GM21619 (cell line): ENCODE measurements at regions not wholly inside any gene's neighbourhood (a gene's known extent, or its start where the extent isn't known, plus 50 kb on each side); places are given as distances from the start of the nearest gene placed in this dataset.

Source experiments
- ATAC-seq: cut with Tn5 transposase; IDR thresholded peaks from one replicate; pipeline ENCODE4 v1.9.1; 2021; ENCODE audit not compliant: unreplicated experiment

DNA sequence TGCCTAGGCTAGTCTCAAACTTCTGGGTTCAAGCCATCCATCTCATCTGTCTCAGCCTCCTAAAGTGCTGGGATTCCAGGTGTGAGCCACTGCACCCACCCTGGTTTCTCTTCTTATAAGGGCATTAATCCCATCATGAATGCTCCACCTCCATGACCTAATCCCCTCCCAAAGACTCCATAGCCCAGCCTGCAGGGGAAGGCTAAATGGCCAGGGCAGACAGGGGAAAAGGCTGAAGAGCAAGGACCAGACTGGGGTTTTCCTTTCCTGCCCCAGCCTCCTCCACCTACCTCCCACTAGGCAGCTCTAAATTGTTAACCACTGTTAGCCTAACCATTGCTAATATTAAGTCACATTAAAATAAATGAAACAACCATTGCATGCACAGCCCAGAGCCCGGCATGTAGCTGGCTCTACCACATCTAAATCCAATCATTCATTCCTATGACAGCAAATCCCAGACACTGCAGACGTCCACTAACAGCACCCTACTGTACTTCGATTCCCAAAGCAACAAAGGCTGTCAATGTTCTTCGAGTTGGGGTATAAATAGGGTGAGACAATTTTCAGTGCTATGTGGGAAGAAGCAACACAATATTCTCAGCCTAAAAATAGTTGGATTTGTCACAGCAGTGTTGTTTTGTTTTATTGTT is 243.2 kb upstream of the ARID1B start:
- no peak for ATAC-seq

- ATAC-seq = no peak
Observed at GRCh38 chr6:156526081-156526480, 251.1 kb upstream of the ARID1B start.

- ATAC-seq = no peak
Observed at GRCh38 chr6:156525541-156525940, 251.6 kb upstream of the ARID1B start.

DNA sequence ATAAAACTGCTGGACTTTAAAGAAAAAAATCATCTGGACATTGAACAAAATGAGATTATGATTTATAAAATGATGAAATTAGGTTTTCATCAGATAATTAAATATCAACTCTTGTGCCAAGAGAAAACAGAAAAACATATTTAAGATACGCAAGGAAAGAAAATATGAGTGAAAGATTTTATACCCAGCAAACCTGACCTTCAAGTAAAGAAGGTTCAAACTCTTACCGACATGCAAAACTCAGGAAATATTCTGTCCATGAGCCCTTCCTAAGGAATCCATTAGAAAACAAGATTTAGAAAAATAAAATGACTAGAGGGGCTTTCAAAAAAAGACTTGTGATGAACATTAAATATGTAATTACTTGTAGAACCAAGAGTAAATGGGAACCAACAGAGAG is 257.2 kb upstream of the ARID1B start:
- ATAC-seq = no peak

- no peak for ATAC-seq
Observed at GRCh38 chr6:156517088-156517487, 260.1 kb upstream of the ARID1B start.

- ATAC-seq = no peak
Observed at GRCh38 chr6:156515242-156515641, 261.9 kb upstream of the ARID1B start.

DNA sequence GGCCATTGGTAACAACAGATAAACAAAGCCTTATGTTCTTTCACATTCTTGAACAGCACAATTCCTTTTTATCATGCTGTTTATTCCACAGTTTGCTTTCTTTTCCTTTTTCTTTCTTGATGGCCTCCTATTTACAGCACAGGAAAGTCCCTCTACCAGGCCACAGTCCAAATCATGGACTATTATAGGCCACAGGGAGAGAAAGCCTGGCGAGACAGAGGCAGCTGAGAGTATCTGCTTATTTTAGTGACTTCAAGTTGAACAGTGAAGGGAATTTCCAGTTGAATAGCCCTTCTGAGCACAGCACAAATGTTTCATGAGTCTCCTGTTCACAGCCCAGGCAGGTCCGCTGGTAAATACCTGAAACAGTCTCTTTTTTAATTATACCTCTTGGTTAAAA is 263.7 kb upstream of the ARID1B start:
- no peak for ATAC-seq

- ATAC-seq = no peak
Observed at GRCh38 chr6:156511570-156511969, 265.6 kb upstream of the ARID1B start.

DNA sequence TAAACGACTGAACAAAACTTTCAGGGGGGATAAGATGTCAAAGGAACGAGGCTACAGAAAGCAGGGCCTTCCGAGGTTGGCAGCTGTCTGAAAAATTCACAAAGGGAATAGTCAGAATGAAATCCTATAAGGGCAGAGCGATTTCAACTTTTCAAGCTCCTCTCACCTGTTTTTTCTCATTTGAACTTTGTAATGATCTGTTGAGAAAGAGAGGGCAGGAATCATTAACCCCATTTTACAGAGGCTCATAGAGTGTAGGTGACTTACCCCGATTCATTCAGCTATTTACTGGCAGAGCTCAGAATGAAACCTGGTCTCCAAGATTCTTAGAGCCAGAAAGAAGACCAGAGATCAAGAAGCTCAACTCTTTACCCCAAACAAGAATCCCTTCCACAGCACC is 266.1 kb upstream of the ARID1B start:
- no peak for ATAC-seq

GRCh38 chr6:156510242-156510641 is 266.9 kb upstream of the ARID1B start:
- ATAC-seq = no peak

DNA sequence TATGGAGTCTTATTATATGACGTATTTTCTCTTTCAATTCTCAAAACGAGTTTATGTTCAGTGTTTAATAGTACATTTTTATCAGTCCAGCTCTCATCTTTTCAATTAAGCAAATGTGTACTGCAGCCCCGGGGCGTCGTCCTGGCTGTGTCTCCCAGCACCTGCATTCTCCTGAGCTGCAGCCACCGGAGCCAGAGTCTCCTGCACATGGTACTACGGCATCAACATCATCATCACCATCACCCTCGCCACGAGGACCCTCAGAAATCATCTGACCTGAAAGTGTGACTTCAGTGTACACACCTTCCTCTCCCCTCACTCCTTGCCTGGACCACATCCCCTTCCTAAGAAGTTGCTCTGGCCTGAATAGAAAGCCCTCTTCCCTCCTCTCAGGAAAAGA is 267.7 kb upstream of the ARID1B start:
- ATAC-seq = no peak

DNA sequence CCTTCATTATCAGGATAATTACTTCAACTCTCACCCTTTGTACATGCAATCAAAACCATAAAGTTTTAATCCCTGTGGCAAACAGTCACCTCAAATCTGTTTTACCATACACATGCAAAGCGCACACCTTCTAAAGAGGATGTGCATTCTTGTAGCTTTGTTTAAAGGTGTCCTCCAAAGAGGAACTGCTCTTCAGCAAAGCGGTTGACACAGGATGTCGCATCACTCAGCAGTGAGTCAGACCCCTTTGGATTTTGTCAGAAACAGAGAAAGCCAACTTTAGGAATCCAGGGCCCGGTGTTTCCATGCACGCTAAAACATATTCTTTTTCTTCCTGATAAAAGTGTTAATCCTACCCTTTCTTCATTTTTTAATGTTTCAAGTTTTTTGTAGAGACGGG is 268.3 kb upstream of the ARID1B start:
- no peak for ATAC-seq

- no peak for ATAC-seq
Observed at GRCh38 chr6:156508126-156508525, 269.1 kb upstream of the ARID1B start.

- no peak for ATAC-seq
Observed at GRCh38 chr6:156507656-156508055, 269.5 kb upstream of the ARID1B start.

GRCh38 chr6:156507106-156507505 is 270.1 kb upstream of the ARID1B start:
- no peak for ATAC-seq

- ATAC-seq = no peak
Observed at GRCh38 chr6:156502969-156503504, 274.1 kb upstream of the ARID1B start.

GRCh38 chr6:156497618-156498017 is 279.6 kb upstream of the ARID1B start:
- no peak for ATAC-seq

GRCh38 chr6:156487877-156488276 is 289.3 kb upstream of the ARID1B start:
- ATAC-seq = no peak

- ATAC-seq = no peak
Observed at GRCh38 chr6:156485150-156485549, 292.0 kb upstream of the ARID1B start.

GRCh38 chr6:156474507-156475120 is 302.6 kb upstream of the ARID1B start:
- peak; percentile 58 for ATAC-seq

GRCh38 chr6:156471000-156471399 is 306.2 kb upstream of the ARID1B start:
- no peak for ATAC-seq

DNA sequence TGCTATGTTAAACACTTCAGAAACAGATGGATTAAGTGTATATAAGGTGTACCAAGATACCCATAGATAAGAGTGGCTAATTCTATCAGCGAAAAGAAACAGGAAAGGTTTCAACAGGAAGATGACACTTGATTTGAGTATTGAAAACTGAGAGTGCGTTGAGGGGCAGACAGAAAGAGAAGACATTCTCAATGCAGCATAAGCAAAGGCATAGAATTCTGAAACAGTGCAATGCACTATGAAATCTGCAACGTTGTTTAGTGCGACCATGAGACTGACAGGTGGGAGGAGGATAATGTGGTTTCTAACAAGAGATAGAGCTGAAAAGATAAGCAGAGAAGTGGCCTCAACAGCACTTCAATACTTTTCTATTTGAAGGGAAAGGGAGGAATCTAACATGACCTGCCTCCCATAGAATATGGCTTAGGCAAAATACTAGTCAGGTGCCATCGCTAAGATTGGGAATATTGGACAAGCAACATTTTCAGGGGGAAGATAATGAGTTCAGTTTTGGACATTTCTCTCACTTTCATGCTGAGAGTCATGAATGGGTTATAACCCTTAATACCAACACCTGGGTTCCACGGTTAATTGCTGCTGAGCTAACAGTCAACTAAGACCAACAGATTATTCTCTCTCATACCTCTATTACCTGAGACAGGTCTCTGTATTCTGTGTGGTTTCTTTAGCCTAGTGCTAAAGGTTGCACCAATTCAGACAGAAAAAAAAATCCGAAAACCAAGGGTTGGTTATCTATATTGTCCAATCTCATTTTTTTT is 312.9 kb upstream of the ARID1B start:
- ATAC-seq = peak; percentile 48
